IMR-90 (cell line): ENCODE measurements at regions not wholly inside any gene's neighbourhood (a gene's known extent, or its start where the extent isn't known, plus 50 kb on each side); places are given as distances from the start of the nearest gene placed in this dataset.

Experiments used
- CEBPB ChIP-seq: IDR thresholded peaks from 2 replicates; pipeline ENCODE4 v1.6.1; 2012; ENCODE audit warnings: low read depth, low read length, improper control_type of control experiment
- POLR2A ChIP-seq: IDR thresholded peaks from 2 replicates; pipeline ENCODE4 v1.6.1; 2012; ENCODE audit warnings: mild to moderate bottlenecking, low read depth, low read length
- SMC3 ChIP-seq: fragments of 150-350 bp; IDR thresholded peaks from 2 replicates; pipeline ENCODE4 v1.6.1; 2016; ENCODE audit warnings: low read depth, mild to moderate bottlenecking, antibody characterized with exemption, low read length, moderate library complexity
- TF ChIP-seq, protein P1 (sequence below): conservative IDR thresholded peaks from 2 replicates; pipeline ENCODE4 v1.5.1; 2012; ENCODE audit warnings: mild to moderate bottlenecking, low read depth, low read length, improper control_type of control experiment

DNA sequence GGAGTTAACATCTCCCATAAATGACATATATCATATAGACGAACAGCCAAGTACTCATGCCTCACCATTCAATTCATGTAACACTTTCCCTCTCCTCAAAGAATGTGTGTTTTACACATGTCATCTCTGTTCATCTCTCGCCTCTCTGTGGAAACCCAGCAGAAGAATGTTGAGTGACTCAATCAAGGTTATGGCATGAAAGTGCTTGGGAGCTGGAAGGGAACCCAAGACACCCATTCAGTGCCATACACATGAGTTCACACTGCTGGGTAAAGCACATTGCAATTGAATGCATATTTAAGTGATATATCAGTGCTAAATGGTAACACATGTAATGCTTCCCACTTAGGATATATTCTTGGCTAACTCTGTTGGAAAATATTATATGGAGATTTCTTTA lies 322.9 kb downstream of the PTEN start:
- TF ChIP-seq POLR2A (no peak), CEBPB (peak; percentile 53; the same call in 1 of the 2 replicates), SMC3 (no peak; the same call in 1 of the 2 replicates)
- TF ChIP-seq, protein P1, sequence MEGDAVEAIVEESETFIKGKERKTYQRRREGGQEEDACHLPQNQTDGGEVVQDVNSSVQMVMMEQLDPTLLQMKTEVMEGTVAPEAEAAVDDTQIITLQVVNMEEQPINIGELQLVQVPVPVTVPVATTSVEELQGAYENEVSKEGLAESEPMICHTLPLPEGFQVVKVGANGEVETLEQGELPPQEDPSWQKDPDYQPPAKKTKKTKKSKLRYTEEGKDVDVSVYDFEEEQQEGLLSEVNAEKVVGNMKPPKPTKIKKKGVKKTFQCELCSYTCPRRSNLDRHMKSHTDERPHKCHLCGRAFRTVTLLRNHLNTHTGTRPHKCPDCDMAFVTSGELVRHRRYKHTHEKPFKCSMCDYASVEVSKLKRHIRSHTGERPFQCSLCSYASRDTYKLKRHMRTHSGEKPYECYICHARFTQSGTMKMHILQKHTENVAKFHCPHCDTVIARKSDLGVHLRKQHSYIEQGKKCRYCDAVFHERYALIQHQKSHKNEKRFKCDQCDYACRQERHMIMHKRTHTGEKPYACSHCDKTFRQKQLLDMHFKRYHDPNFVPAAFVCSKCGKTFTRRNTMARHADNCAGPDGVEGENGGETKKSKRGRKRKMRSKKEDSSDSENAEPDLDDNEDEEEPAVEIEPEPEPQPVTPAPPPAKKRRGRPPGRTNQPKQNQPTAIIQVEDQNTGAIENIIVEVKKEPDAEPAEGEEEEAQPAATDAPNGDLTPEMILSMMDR = no peak
